ENCODE measurements at regions not wholly inside any gene's neighbourhood (a gene's known extent, or its start where the extent isn't known, plus 50 kb on each side); places are given as distances from the start of the nearest gene placed in this dataset.
"Not testable (repeated sequence)": the region's sequence is repeated elsewhere in the genome, so short reads cannot be mapped to it uniquely, and the experiment has no call there.

DNA sequence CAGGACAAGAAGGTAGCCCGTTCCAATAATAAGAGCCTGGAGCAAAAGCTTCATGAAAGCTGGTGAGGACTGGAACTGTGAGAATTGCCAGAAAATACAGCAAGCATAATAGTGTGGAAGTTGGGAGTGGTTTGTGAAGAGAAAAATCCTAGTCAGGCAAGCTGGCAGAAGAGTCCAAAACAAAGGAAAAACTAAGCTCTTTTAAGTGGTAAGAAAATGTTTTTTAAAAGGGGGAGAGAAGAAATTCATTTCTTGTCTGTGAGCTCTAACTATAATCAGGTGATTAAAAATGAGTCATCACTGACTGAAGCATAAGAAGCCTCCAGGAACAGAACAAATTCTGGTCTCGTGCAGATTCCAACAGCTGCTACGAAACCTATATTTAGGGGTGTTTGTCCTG lies 102.6 kb downstream of the CAAP1 start:
- H3K36me3 ChIP-seq (ENCODE audit: insufficient read depth, low read length): no peaks in the 10 kb centered on the region
- H3K4me1 ChIP-seq (ENCODE audit: insufficient read depth, low read length): no peaks in the 10 kb centered on the region
- no peak overlapping the region for H3K9ac ChIP-seq (ENCODE audit: low read length)
- H3K9me3 ChIP-seq (ENCODE audit: low read length): no peaks in the 10 kb centered on the region
- no peak overlapping the region for H3K4me3 ChIP-seq (ENCODE audit: low read depth in 1 of 2, low read length in 2 of 2)
- no peak overlapping the region for H3K27ac ChIP-seq (ENCODE audit: low read depth, low read length)
- no peaks in the 10 kb centered on the region for H3K27me3 ChIP-seq (ENCODE audit: control insufficient read depth in 1 of 2, insufficient read depth in 2 of 2, low read length in 2 of 2)

DNA sequence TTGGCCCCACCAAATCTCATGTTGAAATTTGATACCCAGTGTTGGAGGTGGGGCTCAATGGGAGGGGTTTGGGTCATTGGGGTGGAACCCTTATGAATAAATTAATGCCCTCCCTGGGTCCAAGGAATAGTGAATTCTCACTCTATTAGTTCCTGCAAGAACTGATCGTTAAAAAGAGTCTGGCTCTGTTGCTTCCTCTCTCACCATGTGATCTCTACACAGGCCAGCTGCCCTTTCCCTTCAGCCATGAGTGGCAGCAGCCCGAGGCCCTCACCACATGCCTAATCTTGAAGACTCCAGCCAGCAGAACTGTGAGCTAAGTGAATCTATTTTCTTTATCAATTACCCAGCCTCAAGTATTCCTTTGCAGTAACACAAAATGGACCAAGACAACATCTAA lies 106.0 kb downstream of the CAAP1 start:
- no peaks in the 10 kb centered on the region for H3K4me1 ChIP-seq (ENCODE audit: insufficient read depth, low read length)
- no peaks in the 10 kb centered on the region for H3K9me3 ChIP-seq (ENCODE audit: low read length)
- no peaks in the 10 kb centered on the region for H3K36me3 ChIP-seq (ENCODE audit: insufficient read depth, low read length)
- H3K27ac ChIP-seq (ENCODE audit: low read depth, low read length): no peak overlapping the region
- no peak overlapping the region for H3K4me3 ChIP-seq (ENCODE audit: low read depth in 1 of 2, low read length in 2 of 2)
- no peaks in the 10 kb centered on the region for H3K27me3 ChIP-seq (ENCODE audit: control insufficient read depth in 1 of 2, insufficient read depth in 2 of 2, low read length in 2 of 2)
- H3K9ac ChIP-seq (ENCODE audit: low read length): no peak overlapping the region

DNA sequence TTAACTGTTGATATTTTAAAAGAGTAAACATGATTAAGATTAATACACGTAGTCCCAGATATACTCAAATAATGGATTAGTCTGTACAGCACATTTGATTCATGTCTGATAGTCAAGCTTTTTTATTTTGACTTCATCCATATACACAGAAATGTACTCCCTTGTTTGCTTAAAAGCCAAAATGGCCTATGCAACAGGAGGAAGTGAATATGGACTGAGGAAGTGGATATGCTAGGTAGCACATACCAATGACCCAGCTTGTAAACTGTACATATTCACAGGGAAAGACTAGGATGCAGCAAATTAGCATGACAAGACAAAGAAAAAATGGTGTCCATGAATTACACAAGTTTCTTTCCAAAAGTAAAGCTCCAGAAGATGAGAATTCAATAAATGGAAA lies 109.7 kb downstream of the CAAP1 start:
- Histone ChIP-seq H3K27me3 (ENCODE audit: control insufficient read depth in 1 of 2, insufficient read depth in 2 of 2, low read length in 2 of 2) (no peaks in the 10 kb centered on the region), H3K36me3 (ENCODE audit: insufficient read depth, low read length) (no peaks in the 10 kb centered on the region), H3K4me1 (ENCODE audit: insufficient read depth, low read length) (no peaks in the 10 kb centered on the region), H3K9me3 (ENCODE audit: low read length) (no peaks in the 10 kb centered on the region), H3K9ac (ENCODE audit: low read length) (no peak overlapping the region), H3K4me3 (ENCODE audit: low read depth in 1 of 2, low read length in 2 of 2) (no peak overlapping the region), H3K27ac (ENCODE audit: low read depth, low read length) (no peak overlapping the region)

DNA sequence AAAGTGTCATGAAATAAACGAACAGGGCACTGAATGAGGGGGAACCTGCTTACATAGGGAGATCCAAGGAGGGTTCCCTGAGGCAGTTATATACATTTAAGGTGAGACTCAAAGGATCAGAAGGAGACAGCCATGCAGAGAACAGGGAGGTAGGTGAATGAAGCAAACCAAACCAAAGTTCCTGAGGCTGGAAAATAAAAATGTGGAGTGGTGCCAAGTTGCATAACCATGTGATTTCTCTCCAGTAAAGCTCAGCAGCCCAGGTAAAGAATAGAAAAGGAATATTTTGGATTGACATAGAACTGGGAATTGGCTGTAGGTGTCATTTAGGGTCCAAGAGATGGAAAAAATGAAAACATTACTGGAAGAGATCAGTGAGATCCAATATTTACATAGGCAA lies 110.7 kb downstream of the CAAP1 start:
- Histone ChIP-seq H3K27me3 (ENCODE audit: control insufficient read depth in 1 of 2, insufficient read depth in 2 of 2, low read length in 2 of 2) (no peaks in the 10 kb centered on the region), H3K4me1 (ENCODE audit: insufficient read depth, low read length) (no peaks in the 10 kb centered on the region), H3K9me3 (ENCODE audit: low read length) (no peaks in the 10 kb centered on the region), H3K36me3 (ENCODE audit: insufficient read depth, low read length) (no peaks in the 10 kb centered on the region), H3K27ac (ENCODE audit: low read depth, low read length) (no peak overlapping the region), H3K4me3 (ENCODE audit: low read depth in 1 of 2, low read length in 2 of 2) (no peak overlapping the region), H3K9ac (ENCODE audit: low read length) (no peak overlapping the region)

DNA sequence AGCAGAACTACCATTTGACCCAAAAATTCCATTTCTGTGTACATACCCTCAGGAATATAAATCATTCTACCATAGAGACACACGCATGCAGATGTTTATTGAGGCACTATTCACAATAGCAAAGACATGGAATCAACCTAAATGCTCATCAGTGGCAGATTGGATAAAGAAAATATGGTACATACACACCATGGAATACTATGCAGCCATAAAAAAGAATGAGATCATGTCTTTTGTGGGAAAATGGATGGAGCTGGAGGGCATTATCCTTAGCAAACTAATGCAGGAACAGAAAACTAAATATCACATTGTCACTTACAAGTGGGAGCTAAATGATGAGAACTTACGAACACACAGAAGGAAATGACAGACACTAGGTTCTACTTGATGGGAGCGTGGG lies 112.3 kb downstream of the CAAP1 start:
- not testable (repeated sequence) for H3K4me3 ChIP-seq (ENCODE audit: low read depth in 1 of 2, low read length in 2 of 2); H3K9ac ChIP-seq (ENCODE audit: low read length); H3K36me3 ChIP-seq (ENCODE audit: insufficient read depth, low read length); H3K9me3 ChIP-seq (ENCODE audit: low read length); H3K4me1 ChIP-seq (ENCODE audit: insufficient read depth, low read length); H3K27me3 ChIP-seq (ENCODE audit: control insufficient read depth in 1 of 2, insufficient read depth in 2 of 2, low read length in 2 of 2); H3K27ac ChIP-seq (ENCODE audit: low read depth, low read length)

DNA sequence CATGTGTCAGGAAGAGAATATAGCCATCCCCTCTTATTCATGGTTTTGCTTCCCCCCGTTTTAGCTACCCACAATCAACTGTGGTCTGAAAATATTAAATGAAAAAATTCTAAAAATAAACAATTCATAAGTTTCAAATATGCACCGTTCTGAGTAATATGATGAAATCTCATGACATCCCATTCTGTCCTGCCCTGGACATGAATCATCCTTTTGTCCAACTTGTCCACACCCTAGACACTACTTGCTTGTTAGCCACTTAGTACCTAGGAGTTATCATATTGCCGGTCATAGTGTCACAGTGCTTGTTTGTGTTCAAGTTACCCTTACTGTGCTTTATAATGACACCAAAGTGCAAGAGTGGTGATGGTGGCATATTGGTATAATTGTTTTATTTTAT lies 113.5 kb downstream of the CAAP1 start:
- H3K4me3 ChIP-seq (ENCODE audit: low read depth in 1 of 2, low read length in 2 of 2): no peak overlapping the region
- H3K27me3 ChIP-seq (ENCODE audit: control insufficient read depth in 1 of 2, insufficient read depth in 2 of 2, low read length in 2 of 2): no peaks in the 10 kb centered on the region
- no peak overlapping the region for H3K27ac ChIP-seq (ENCODE audit: low read depth, low read length)
- H3K9me3 ChIP-seq (ENCODE audit: low read length): no peaks in the 10 kb centered on the region
- no peak overlapping the region for H3K9ac ChIP-seq (ENCODE audit: low read length)
- no peaks in the 10 kb centered on the region for H3K36me3 ChIP-seq (ENCODE audit: insufficient read depth, low read length)
- no peaks in the 10 kb centered on the region for H3K4me1 ChIP-seq (ENCODE audit: insufficient read depth, low read length)

DNA sequence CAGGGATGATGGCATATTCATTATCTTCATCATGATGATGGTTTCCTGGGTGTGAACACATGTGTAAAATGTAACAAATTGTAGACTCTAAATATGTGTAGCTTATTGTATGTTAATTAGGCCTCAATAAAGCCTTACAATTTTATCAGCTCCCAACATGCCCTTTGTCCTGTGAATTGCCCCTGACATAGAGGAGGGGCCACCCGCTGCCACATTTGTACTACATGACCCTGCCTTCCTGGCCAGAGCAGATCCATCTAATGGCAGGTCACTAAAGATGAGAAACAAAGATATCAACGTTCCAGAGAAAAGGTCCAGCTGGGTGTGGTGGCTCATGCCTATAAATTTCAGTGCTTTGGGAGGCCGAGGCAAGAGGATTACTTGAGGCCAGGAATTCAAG lies 117.2 kb downstream of the CAAP1 start:
- H3K9me3 ChIP-seq (ENCODE audit: low read length): no peaks in the 10 kb centered on the region
- H3K36me3 ChIP-seq (ENCODE audit: insufficient read depth, low read length): no peaks in the 10 kb centered on the region
- no peak overlapping the region for H3K27ac ChIP-seq (ENCODE audit: low read depth, low read length)
- H3K4me1 ChIP-seq (ENCODE audit: insufficient read depth, low read length): no peaks in the 10 kb centered on the region
- H3K4me3 ChIP-seq (ENCODE audit: low read depth in 1 of 2, low read length in 2 of 2): no peak overlapping the region
- no peaks in the 10 kb centered on the region for H3K27me3 ChIP-seq (ENCODE audit: control insufficient read depth in 1 of 2, insufficient read depth in 2 of 2, low read length in 2 of 2)
- H3K9ac ChIP-seq (ENCODE audit: low read length): no peak overlapping the region

DNA sequence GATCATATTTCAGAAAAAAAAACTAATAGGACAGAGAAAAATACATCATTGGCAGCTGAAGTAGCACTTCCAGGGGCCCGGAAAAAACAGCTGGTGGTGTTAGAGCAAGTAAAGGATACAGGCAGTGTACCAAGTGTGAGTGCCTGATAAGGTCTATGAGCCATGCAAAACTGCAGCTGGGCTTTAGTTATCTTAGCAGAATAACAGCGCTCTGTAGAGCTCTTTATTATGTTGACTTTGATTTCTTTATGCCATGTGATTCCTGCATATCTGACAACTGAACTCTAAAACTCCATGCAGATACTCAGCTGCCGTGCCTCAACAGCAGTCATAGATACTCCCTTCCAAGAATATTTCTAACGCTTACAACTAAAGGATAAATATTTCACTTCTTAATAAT lies 119.5 kb downstream of the CAAP1 start:
- H3K27me3 ChIP-seq (ENCODE audit: control insufficient read depth in 1 of 2, insufficient read depth in 2 of 2, low read length in 2 of 2): no peaks in the 10 kb centered on the region
- no peak overlapping the region for H3K4me3 ChIP-seq (ENCODE audit: low read depth in 1 of 2, low read length in 2 of 2)
- H3K36me3 ChIP-seq (ENCODE audit: insufficient read depth, low read length): no peaks in the 10 kb centered on the region
- no peak overlapping the region for H3K27ac ChIP-seq (ENCODE audit: low read depth, low read length)
- no peak overlapping the region for H3K9ac ChIP-seq (ENCODE audit: low read length)
- H3K4me1 ChIP-seq (ENCODE audit: insufficient read depth, low read length): no peaks in the 10 kb centered on the region
- no peaks in the 10 kb centered on the region for H3K9me3 ChIP-seq (ENCODE audit: low read length)

DNA sequence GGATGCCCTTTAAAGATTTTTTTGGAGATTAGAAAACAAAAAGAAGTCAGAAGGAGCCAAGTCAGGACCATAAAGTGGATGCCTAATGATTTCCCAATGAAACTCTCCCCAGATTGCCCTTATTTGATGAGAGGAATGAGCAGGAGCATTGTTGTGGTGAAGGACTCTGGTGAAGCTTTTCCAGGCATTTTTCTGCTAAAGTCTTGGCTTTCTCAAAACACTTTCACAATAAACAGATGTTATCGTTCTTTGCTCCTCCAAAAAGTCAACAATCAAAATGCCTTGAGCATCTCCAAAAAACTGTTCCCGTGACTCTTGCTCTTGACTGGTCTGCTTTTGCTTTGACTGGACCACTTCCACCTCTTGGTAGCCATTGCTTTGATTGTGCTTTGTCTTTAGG lies 121.8 kb downstream of the CAAP1 start:
- Histone ChIP-seq H3K4me3 (ENCODE audit: low read depth in 1 of 2, low read length in 2 of 2) (no peak overlapping the region), H3K36me3 (ENCODE audit: insufficient read depth, low read length) (no peaks in the 10 kb centered on the region), H3K9ac (ENCODE audit: low read length) (no peak overlapping the region), H3K4me1 (ENCODE audit: insufficient read depth, low read length) (no peaks in the 10 kb centered on the region), H3K27ac (ENCODE audit: low read depth, low read length) (no peak overlapping the region), H3K27me3 (ENCODE audit: control insufficient read depth in 1 of 2, insufficient read depth in 2 of 2, low read length in 2 of 2) (no peaks in the 10 kb centered on the region), H3K9me3 (ENCODE audit: low read length) (no peaks in the 10 kb centered on the region)

DNA sequence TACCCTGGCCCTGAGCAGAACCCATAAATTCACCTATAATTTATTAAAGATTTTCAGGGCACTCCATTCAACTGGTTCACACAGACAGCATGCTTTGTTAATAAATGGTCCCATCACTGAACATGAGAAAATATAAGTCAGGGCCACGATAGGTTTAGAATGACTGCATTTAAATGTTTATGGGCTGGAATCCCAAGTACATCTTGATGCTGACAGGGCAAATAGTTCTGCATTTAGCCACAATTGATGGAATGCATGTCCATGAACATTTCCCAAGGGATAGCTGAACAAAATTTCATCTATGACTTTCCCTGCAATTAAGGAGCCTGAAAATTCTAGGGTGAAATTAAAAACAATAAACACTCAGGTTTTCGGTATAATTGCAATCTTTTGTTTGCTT lies 124.5 kb downstream of the CAAP1 start:
- no peaks in the 10 kb centered on the region for H3K27me3 ChIP-seq (ENCODE audit: control insufficient read depth in 1 of 2, insufficient read depth in 2 of 2, low read length in 2 of 2)
- H3K36me3 ChIP-seq (ENCODE audit: insufficient read depth, low read length): no peaks in the 10 kb centered on the region
- H3K27ac ChIP-seq (ENCODE audit: low read depth, low read length): no peak overlapping the region

DNA sequence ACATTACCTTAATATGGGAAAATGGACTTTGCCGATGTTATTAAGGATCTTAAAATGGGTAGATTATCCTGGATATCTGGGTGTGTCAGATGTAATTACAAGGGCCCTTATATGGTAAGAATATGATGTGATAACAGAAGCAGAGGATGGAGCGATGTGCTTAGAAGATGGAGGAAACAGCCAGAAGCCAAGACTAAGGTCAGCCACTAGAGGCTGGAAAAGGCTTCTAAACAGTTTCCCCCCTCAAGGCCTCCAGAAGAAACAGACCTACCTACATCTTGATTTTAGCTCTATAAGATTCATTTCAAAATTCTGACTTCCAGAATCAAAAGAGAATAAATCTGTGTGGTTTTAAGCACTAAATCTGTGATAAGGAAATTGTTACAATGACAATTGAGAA lies 131.9 kb downstream of the CAAP1 start:
- Histone ChIP-seq H3K9me3 (ENCODE audit: low read length) (no peaks in the 10 kb centered on the region), H3K27me3 (ENCODE audit: control insufficient read depth in 1 of 2, insufficient read depth in 2 of 2, low read length in 2 of 2) (no peaks in the 10 kb centered on the region), H3K27ac (ENCODE audit: low read depth, low read length) (no peak overlapping the region), H3K4me3 (ENCODE audit: low read depth in 1 of 2, low read length in 2 of 2) (no peak overlapping the region), H3K9ac (ENCODE audit: low read length) (no peak overlapping the region), H3K4me1 (ENCODE audit: insufficient read depth, low read length) (no peaks in the 10 kb centered on the region), H3K36me3 (ENCODE audit: insufficient read depth, low read length) (no peaks in the 10 kb centered on the region)

More for the DNA sequence above, 124.5 kb downstream of the CAAP1 start:
- Histone ChIP-seq H3K4me3 (ENCODE audit: low read depth in 1 of 2, low read length in 2 of 2) (no peak overlapping the region), H3K4me1 (ENCODE audit: insufficient read depth, low read length) (no peaks in the 10 kb centered on the region), H3K9me3 (ENCODE audit: low read length) (no peaks in the 10 kb centered on the region), H3K9ac (ENCODE audit: low read length) (no peak overlapping the region)

DNA sequence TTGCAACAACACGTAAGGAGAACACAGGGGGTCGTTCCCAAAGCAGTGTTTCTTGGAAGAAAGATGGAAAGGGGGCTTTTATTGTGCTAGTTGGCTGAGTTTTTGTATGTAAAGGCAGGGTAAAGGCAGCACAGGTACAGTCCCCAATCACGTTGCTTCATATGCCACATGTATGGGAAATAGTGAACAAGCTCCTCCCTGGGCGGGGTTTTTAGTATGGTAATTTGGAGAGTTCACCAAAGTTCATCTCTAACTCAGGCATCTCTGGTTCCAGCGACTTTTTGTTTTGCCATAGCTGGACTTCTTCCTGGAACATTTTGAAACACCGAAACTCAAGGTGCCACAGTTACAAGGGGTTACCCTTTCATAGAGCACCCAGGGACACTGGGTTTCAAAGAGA lies 133.9 kb downstream of the CAAP1 start:
- Histone ChIP-seq H3K27ac (ENCODE audit: low read depth, low read length) (no peak overlapping the region), H3K36me3 (ENCODE audit: insufficient read depth, low read length) (no peaks in the 10 kb centered on the region), H3K4me1 (ENCODE audit: insufficient read depth, low read length) (no peaks in the 10 kb centered on the region), H3K9me3 (ENCODE audit: low read length) (no peaks in the 10 kb centered on the region), H3K9ac (ENCODE audit: low read length) (no peak overlapping the region), H3K27me3 (ENCODE audit: control insufficient read depth in 1 of 2, insufficient read depth in 2 of 2, low read length in 2 of 2) (no peaks in the 10 kb centered on the region), H3K4me3 (ENCODE audit: low read depth in 1 of 2, low read length in 2 of 2) (no peak overlapping the region)
